NCI-H187 (cell line): ENCODE measurements at regions not wholly inside any gene's neighbourhood (a gene's known extent, or its start where the extent isn't known, plus 50 kb on each side); places are given as distances from the start of the nearest gene placed in this dataset.

ENCODE experiments used
- DNase-seq, 2 experiments: peaks; one replicate each; lab custom pipeline; 2025; lab: John Stamatoyannopoulos, UW

DNA sequence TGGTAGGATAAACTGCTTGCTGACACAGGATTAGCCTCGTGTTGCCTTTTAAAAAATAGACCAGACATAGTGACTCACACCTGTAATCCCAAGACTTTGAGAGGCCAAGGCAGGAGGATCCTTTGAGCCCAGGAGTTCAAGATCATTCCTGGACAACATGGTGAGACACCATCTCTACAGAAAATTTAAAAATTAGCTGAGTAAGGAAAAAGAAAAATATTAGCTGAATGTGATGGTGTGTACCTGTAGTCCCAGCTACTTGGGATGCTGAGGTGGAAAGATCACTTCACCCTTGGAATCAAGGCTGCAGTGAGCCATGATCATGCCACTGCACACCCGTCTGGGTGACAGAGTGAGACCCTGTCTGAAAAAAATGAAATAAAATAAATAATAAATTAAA lies 82.0 kb downstream of the ETS2 start:
- DNase-seq, result no peak

DNA sequence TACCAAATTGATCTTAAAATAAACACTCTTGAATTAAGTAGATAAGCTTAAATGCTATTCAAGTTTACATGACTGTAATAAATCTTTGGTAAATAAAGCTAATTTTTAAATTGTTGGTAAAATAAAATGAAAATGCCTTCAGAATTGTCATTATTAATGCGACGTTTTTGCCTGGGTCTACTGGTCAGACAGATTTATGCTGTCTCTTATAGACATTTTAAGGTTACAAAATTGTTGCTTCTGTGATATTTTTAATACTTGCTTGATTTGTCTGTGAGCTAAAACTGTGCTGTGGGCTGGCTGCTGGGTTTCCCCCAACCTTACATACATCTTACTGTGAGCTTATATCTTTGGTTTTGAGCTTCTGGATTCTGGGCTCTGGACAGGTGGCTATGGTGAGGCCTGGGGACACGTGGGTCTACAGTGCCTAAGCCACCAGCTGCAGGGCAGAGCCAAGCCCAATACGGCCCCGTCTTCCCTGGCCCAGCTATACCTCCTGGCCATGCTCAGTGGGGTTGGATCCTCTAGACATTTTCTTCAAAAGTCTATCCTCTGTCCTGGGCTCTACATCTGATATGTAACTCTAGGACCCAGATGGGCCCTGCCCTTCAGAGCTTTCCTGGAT lies 81.4 kb downstream of the ETS2 start:
- DNase-seq, result no peak

DNA sequence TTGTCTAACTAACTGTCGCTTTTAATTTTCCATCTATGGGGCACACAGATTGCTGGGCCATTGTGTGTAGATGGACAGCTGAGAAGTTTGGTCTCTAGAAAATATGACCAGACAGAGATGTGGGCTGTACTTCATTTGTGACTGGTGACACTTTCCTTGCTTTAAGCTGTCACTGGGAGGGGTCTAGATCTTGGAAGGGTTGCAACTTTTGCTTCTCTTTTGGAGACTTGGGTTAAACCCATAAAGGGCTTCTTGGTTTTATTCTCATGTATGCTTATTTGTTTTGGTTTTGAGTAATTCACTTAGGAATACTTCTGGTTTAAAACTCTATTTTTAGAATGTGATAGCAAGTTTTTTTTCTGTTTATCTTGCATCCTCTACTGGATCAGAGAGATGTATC lies 80.2 kb downstream of the ETS2 start:
- DNase-seq, result no peak

DNA sequence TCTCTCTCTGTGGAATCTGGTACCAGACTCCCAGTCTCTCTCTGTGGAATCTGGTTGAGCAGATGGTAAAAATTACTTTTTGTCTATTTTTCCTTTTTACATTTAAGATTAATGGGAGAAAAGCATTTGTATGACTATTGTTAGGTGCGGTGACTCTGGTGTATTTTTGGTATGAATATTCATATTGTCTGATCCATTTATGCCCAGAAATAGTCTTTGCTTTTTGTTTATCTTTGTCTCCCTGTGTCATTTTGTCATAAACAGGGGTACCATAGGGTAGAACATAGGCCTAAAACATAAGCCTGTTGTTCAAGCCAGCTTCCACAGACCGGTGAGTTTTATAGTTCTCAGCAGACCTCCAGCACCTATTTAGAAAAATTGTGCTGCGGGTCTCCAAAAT lies 78.7 kb downstream of the ETS2 start:
- no peak for DNase-seq

DNA sequence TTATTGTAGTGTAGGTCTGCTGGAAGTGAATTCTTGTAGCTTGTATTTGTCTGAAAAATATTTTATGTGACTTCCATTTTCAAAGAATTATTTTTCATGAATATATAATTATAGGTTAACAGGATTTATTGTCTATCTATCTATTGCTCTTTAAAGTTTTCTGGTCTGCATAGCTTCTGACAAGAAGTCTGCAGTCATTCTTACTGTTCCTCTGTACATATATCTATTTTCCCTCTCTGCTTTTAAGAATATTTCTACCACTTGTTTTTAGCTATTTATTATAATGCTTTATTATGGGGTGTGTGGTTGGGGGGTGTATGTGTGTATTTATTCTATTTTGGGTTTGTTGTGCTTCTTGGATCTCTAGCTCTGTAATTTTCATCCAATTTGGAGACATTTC lies 77.4 kb downstream of the ETS2 start:
- DNase-seq, result no peak

DNA sequence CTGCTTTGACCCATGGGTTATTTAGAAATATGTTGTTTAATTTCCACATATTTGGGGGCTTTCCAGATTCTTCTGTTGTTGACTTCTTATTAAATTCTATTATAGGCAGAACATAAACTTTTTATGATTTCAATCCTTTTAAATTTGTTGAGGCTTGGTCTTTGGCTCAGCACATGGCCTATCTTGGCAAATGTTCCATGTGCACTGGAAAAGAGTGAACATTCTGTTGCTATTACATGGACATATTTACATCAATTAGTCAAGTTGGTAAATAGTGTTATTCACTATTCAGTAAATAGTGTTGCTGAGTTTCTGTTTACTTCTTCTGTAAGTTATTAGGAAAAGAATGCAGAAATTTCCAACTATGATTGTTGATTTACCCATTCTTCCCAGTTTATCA lies 75.4 kb downstream of the ETS2 start:
- DNase-seq, result no peak

DNA sequence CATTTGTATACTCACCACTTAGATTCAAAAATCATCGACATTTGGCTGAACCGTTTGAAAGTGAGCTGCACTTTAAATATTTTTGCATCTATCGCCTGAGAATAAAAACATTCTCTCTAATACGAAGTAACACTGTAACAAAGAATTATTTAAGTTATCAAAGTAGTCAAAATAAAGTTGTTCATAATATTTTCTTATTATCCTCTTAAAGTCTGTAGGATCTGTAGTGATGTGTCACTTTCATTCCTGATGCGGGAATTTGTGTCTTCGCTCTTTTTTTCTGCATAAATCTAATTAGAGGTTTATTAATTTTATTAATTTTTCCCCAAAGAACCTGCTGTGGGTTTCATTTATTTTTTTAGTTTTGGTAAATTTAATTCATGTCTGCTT lies 74.8 kb downstream of the ETS2 start:
- DNase-seq, result no peak

DNA sequence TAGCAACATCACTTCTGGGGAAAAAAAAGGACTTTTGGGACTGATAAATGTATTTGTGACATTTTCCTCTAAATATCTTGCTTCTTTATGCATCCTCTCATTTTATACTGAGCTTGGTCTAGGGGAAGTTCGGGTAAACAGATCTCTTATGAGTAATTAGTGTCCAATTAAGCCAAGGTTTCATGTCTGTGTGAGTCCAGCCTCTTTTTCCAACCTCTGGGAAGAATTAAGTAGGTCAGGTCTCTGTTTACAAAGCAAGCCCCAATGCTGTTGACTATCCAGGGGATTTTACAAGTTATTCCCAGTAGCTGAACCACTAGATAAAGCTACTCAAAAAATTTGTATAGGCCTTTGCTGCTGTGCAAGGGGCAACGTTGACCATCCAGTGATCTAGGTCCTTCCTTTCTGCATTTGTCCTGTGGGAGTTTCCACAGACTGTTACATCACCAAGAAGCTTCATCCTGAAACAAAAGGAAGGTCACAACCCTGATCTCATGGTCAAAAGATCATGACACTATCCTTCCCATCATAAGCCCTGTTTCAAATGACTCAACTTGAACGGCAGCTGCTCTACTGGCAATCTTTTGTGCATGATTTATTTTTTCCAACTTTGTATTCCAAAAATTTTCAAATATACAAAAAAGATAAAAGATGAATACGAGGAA lies 74.3 kb downstream of the ETS2 start:
- no peak for DNase-seq

DNA sequence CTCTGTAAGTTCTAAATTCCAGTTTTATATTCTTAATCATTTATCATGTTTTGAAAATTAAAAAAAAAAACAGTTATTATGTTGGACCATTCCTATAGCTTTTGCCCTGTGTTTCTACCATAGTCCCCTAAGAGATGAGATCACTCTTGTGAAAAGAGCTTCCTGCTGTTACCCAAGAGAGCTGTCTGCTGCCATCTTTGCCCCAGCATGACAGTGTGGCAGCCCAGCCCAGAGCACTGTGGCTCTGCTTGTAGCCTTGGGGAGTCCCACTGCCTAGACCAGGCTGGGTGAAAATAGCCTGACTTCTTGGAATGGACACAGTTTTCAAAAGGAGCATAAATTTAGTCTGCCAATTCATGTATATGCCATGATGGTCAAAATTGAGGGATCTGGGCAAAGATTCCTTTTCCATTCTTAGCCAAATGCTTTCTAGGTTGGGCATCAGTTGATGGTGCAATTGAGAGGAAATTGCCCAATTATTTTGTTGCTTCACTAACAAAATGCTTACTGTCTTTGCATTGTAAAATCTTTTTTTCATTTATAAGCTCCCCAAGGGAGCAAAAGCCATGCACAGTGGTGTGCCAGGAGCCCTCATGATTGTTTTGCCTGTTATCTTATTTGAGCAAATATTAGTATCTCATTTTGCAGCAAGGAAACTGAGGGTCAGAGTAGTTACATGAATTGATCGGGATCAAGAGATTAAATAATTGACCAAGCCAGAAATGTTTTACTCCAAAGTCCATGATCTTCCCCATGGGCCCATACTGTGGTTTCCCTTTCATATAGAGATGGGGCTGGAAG lies 72.8 kb downstream of the ETS2 start:
- DNase-seq, result no peak

DNA sequence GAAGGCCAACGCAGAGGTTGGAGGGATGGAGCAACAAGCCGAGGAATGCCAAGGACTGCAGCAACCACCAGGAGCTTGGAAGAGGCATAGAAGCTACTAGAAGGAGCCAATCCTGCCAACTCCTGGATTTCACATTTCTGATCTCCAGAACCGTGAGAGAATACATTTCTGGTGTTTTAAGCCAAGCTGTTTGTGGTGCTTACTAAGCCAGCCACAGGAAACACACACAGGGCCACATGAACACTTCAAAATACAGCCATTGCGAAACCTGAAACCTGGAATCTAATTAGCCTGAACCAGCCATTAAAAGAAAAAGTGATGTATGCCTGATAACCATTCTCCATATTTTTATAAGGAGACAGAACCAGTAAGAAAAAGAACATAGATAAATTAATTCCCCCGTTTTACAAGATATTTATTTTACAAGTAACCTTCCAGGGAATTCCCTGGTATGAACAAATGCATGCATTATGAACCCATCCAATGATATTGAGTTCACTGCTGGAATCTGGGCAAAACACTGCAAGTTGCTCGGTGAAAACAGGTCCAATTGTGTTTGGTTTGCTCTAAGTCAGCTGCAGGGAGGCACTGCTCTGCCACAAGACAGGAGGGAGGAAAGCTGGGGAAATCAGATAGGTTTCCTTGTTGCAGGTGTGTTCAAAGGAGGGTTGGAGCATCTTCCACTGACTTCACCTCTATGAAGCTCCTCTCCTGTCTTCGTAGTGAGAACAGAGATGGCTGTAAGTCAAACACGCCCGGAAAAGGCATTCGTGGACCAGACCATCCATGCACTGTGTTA lies 70.2 kb downstream of the ETS2 start:
- DNase-seq, result no peak
